DOHH2 (cell line): ENCODE measurements at regions not wholly inside any gene's neighbourhood (a gene's known extent, or its start where the extent isn't known, plus 50 kb on each side); places are given as distances from the start of the nearest gene placed in this dataset.

Source experiments
- CTCF ChIP-seq: fragments of 200-600 bp; sonication (generic); IDR thresholded peaks from one replicate; pipeline ENCODE4 v1.5.1; 2014; ENCODE audit warnings: antibody characterized with exemption, mild to moderate bottlenecking, low read depth, low read length; ENCODE audit not compliant: poor library complexity, severe bottlenecking
- EZH2phosphoT487 ChIP-seq: fragments of 200-600 bp; sonication (generic); IDR thresholded peaks from 2 replicates; pipeline ENCODE4 v1.6.1; 2017; ENCODE audit warnings: borderline replicate concordance, mild to moderate bottlenecking, antibody characterized with exemption, low read length, moderate library complexity, mixed read lengths

GRCh38 chr12:75937486-75937885, 94.1 kb downstream of the PHLDA1 start:
- TF ChIP-seq CTCF (no peak), EZH2phosphoT487 (no peak)
